Panc1 (cell line): ENCODE measurements at regions not wholly inside any gene's neighbourhood (a gene's known extent, or its start where the extent isn't known, plus 50 kb on each side); places are given as distances from the start of the nearest gene placed in this dataset.

Experiments
- ATAC-seq: fragments of 200-7000 bp; cut with Tn5 transposase; 2 replicates; pipeline ENCODE4 v1.9.1; 2020; ENCODE audit warnings: mild to moderate bottlenecking, moderate library complexity
- BruUV-seq: library from RNA; stranded (reverse); fragments of 400-500 nt; replicated peaks from 2 replicates; lab custom pipeline; 2021; lab: Mats Ljungman, UMichigan
- CTCF ChIA-PET: fragments of 300-600 bp; sonication (Branson Sonifier 250); formaldehyde crosslinking; loops from one replicate; lab custom pipeline; 2022; ENCODE audit warnings: antibody characterized with exemption; lab: Charles Lee
- POLR2A ChIA-PET: fragments of 300-600 bp; sonication (Branson Sonifier 250); formaldehyde crosslinking; loops from one replicate; lab custom pipeline; 2022; ENCODE audit warnings: antibody characterized with exemption; lab: Charles Lee
- DNase-seq: peaks from one replicate; pipeline ENCODE4 v3.0.0-alpha.2; 2010; ENCODE audit warnings: low read depth, low spot score
- H3K27ac ChIP-seq: 2 replicates; pipeline ENCODE4 v1.5.1; 2011; ENCODE audit warnings: mild to moderate bottlenecking, low read length, inconsistent platforms
- H3K27me3 ChIP-seq: fragments of 200-500 bp; sonication (Bioruptor generic); 2 replicates; pipeline ENCODE4 v1.6.0; 2014; ENCODE audit warnings: low read length, inconsistent platforms; ENCODE audit not compliant: control insufficient read depth, insufficient read depth
- H3K36me3 ChIP-seq: fragments of 200-500 bp; sonication (Bioruptor generic); 2 replicates; pipeline ENCODE4 v1.5.1; 2014; ENCODE audit warnings: inconsistent platforms, mild to moderate bottlenecking, low read length, moderate library complexity; ENCODE audit not compliant: control insufficient read depth, insufficient read depth
- H3K4me1 ChIP-seq: 2 replicates; pipeline ENCODE4 v1.5.1; 2011; ENCODE audit warnings: inconsistent platforms, mild to moderate bottlenecking, low read length, moderate library complexity; ENCODE audit not compliant: control insufficient read depth, insufficient read depth
- H3K4me3 ChIP-seq, 2 experiments: 2 replicates each; pipeline ENCODE4 v1.5.1; 2011 to 2012; ENCODE audit warnings: low read depth in 2 of 2, low read length in 2 of 2, mild to moderate bottlenecking in 2 of 2, inconsistent platforms in 1 of 2, moderate library complexity in 1 of 2
- H3K9me3 ChIP-seq: fragments of 200-500 bp; sonication (Bioruptor generic); 2 replicates; pipeline ENCODE4 v1.5.1; 2014; ENCODE audit warnings: low read depth, mild to moderate bottlenecking, inconsistent platforms, low read length, moderate library complexity; ENCODE audit not compliant: control insufficient read depth, insufficient read depth
- CTCF ChIP-seq: fragments of 450-650 bp; IDR thresholded peaks from 2 replicates; pipeline ENCODE4 v1.5.1; 2017; ENCODE audit warnings: mild to moderate bottlenecking
- POLR2AphosphoS5 ChIP-seq: IDR thresholded peaks from 2 replicates; pipeline ENCODE4 v1.6.1; 2012; ENCODE audit warnings: mild to moderate bottlenecking, low read depth, low read length, moderate library complexity
- REST ChIP-seq, 2 experiments: IDR thresholded peaks; 2 replicates each; pipeline ENCODE4 v1.6.1; 2011 to 2012; ENCODE audit warnings: low read depth in 2 of 2, control low read depth in 1 of 2, low read length in 1 of 2, mild to moderate bottlenecking in 1 of 2, moderate library complexity in 1 of 2; ENCODE audit not compliant: insufficient read depth in 1 of 2
- SIN3A ChIP-seq: IDR thresholded peaks from 2 replicates; pipeline ENCODE4 v1.6.1; 2012; ENCODE audit warnings: low read depth, mild to moderate bottlenecking, low read length, moderate library complexity, borderline replicate concordance; ENCODE audit not compliant: insufficient read depth
- TCF7L2 ChIP-seq: IDR thresholded peaks from 2 replicates; pipeline ENCODE4 v1.6.1; 2011; ENCODE audit warnings: mild to moderate bottlenecking, low read depth, low read length, inconsistent platforms
- in situ Hi-C: cut with HindIII; loops from 2 replicates; pipeline ENCODE4 v1.10.0; 2016; ENCODE audit warnings: low sequenced_read_pairs, low pct_unique_long_range_greater_than_20kb
- intact Hi-C: fragments of 100-400 bp; cut with micrococcal nuclease; formaldehyde crosslinking; loops from one replicate; pipeline ENCODE4 v1.10.0; 2022; ENCODE audit not compliant: unreplicated experiment

- Histone ChIP-seq H3K36me3 (no peaks in the 10 kb centered on the region), H3K27me3 (no peaks in the 10 kb centered on the region), H3K27ac (no peak overlapping the region), H3K4me1 (no peaks in the 10 kb centered on the region), H3K9me3 (no peaks in the 10 kb centered on the region), H3K4me3 (no peak overlapping the region)
- ATAC-seq (no peak), DNase-seq (no peak)
- BruUV-seq = no TSS peak
- TF ChIP-seq CTCF = no peak
- TF ChIP-seq REST (IDR thresholded peaks at IDR 0.05; ENCODE audit: insufficient read depth in 1 of 2, low read depth in 2 of 2, low read length in 1 of 2) = no peak
- TF ChIP-seq SIN3A = no peak
- no peak for TF ChIP-seq TCF7L2
- TF ChIP-seq POLR2AphosphoS5 = no peak
- intact Hi-C loops (no loop called here), in situ Hi-C loops (no loop called here)
- ChIA-PET POLR2A (no interaction called here), CTCF (no interaction called here)
These were observed 249.1 kb upstream of the POGK start for GRCh38 chr1:166590161-166590560.

DNA sequence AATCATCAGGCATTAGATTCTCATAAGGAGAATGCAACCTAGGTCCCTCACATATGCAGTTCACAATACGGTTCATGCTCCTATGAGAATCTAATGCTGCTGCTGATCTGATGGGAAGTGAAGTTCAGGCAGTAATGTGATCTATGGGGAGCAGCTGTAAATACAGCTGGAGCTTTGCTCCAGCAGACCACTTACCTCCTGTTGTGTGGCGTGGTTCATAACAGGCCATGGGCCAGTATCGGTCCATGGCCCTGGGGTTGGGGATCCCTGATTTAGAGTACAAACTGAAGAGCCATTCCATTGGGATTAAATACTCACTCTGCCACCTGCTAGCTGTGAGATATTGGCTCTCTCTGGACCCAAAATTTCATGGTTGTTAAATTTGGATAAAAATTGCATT is 244.6 kb upstream of the POGK start:
- Histone ChIP-seq H3K4me1 (no peaks in the 10 kb centered on the region), H3K27ac (no peak overlapping the region), H3K9me3 (no peaks in the 10 kb centered on the region), H3K36me3 (no peaks in the 10 kb centered on the region), H3K4me3 (no peak overlapping the region), H3K27me3 (no peaks in the 10 kb centered on the region)
- no TSS peak for BruUV-seq
- intact Hi-C loops (no loop called here), in situ Hi-C loops (no loop called here)
- CTCF ChIA-PET = no interaction called here
- TF ChIP-seq SIN3A (no peak), POLR2AphosphoS5 (no peak), CTCF (no peak), TCF7L2 (no peak), REST (IDR thresholded peaks at IDR 0.05; ENCODE audit: insufficient read depth in 1 of 2, low read depth in 2 of 2, low read length in 1 of 2) (no peak)
- no peak for ATAC-seq
- DNase-seq = no peak
- POLR2A ChIA-PET = no interaction called here
